Nephron (organoid): ENCODE measurements at regions not wholly inside any gene's neighbourhood (a gene's known extent, or its start where the extent isn't known, plus 50 kb on each side); places are given as distances from the start of the nearest gene placed in this dataset.

ENCODE experiments used
- H3K27ac Mint-ChIP-seq, 3 experiments: 2 replicates each; pipeline ENCODE4 v1.8.0; 2020; ENCODE audit warnings: mixed read lengths in 3 of 3, mild to moderate bottlenecking in 2 of 3, moderate library complexity in 1 of 3
- H3K27me3 Mint-ChIP-seq: 2 replicates; pipeline ENCODE4 v1.8.0; 2021; ENCODE audit warnings: low read depth, mild to moderate bottlenecking, moderate library complexity, mixed read lengths
- H3K36me3 Mint-ChIP-seq: 2 replicates; pipeline ENCODE4 v1.8.0; 2020; ENCODE audit warnings: low read depth, mixed read lengths
- H3K4me1 Mint-ChIP-seq: 2 replicates; pipeline ENCODE4 v1.8.0; 2020; ENCODE audit warnings: mixed read lengths
- H3K4me3 Mint-ChIP-seq, 3 experiments: 2 replicates each; pipeline ENCODE4 v1.8.0; 2020; ENCODE audit warnings: mild to moderate bottlenecking in 3 of 3, mixed read lengths in 3 of 3, moderate library complexity in 2 of 3
- H3K9me3 Mint-ChIP-seq: 2 replicates; pipeline ENCODE4 v1.8.0; 2020; ENCODE audit warnings: mixed read lengths
- TF ChIP-seq, protein P1 (sequence below), 3 experiments: fragments of 200-600 bp; sonication (generic); IDR thresholded peaks; one replicate each; pipeline ENCODE4 v1.5.0; 2021; ENCODE audit warnings: antibody characterized with exemption in 3 of 3; ENCODE audit not compliant: unreplicated experiment in 3 of 3

- no peaks in the 10 kb centered on the region for H3K27me3 Mint-ChIP-seq
- H3K4me3 Mint-ChIP-seq, result no peak overlapping the region
- H3K4me1 Mint-ChIP-seq, result peaks cover 51% of the 10 kb centered on the region
- peak overlapping the region; percentile 84 to 96 (median 86) for H3K27ac Mint-ChIP-seq
- TF ChIP-seq, protein P1, sequence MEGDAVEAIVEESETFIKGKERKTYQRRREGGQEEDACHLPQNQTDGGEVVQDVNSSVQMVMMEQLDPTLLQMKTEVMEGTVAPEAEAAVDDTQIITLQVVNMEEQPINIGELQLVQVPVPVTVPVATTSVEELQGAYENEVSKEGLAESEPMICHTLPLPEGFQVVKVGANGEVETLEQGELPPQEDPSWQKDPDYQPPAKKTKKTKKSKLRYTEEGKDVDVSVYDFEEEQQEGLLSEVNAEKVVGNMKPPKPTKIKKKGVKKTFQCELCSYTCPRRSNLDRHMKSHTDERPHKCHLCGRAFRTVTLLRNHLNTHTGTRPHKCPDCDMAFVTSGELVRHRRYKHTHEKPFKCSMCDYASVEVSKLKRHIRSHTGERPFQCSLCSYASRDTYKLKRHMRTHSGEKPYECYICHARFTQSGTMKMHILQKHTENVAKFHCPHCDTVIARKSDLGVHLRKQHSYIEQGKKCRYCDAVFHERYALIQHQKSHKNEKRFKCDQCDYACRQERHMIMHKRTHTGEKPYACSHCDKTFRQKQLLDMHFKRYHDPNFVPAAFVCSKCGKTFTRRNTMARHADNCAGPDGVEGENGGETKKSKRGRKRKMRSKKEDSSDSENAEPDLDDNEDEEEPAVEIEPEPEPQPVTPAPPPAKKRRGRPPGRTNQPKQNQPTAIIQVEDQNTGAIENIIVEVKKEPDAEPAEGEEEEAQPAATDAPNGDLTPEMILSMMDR (IDR thresholded peaks at IDR 0.05; ENCODE audit: unreplicated experiment in 3 of 3), result no peak
- peaks cover 4% of the 10 kb centered on the region for H3K9me3 Mint-ChIP-seq
- H3K36me3 Mint-ChIP-seq, result no peaks in the 10 kb centered on the region
These were observed 76.0 kb downstream of the PJA1 start for GRCh38 chrX:69089203-69089602.

DNA sequence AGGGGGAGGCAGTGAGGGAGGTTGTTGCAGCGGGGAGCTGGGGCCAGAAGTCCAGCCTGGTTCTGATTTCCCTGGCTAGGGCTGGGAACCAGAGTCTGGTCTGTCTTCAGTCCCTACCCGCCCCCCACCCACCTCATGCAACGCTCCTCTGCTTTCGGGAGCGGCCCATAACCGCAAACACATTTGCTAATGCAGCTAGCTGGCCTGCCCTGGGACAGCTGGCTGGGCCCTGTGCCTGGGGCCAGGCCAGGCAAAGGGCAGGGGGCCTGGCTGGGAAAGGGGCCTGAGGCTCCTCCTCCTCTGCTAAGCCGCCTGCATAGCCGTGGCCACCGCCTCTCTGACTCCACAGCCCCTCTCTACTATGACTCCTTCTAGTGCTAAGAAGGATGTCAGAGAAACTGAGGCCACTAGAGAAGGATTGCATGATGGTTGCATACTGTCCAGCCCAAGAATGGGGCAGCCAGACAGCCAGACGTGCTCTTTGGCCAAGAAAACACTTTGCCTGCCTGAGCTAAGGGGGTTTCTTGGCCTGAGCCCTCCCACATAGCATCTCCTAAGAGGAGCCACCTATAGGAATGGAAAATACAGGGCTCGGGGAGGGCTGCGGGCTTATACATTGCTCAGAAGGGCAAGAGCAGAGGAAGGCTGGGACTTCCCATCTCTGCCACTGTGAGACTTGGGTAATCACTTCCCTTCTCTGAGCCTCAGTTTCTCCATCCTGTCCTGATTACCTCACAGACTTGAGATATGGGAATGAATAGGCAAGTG is 76.9 kb downstream of the PJA1 start:
- Mint-ChIP-seq H3K27me3 (no peaks in the 10 kb centered on the region), H3K36me3 (no peaks in the 10 kb centered on the region), H3K4me1 (peaks cover 59% of the 10 kb centered on the region), H3K9me3 (peaks cover 4% of the 10 kb centered on the region), H3K27ac (peak overlapping the region; percentile 84 to 100 (median 96)), H3K4me3 (no peak overlapping the region)
- TF ChIP-seq, protein P1 (IDR thresholded peaks at IDR 0.05; ENCODE audit: unreplicated experiment in 3 of 3), result no peak

DNA sequence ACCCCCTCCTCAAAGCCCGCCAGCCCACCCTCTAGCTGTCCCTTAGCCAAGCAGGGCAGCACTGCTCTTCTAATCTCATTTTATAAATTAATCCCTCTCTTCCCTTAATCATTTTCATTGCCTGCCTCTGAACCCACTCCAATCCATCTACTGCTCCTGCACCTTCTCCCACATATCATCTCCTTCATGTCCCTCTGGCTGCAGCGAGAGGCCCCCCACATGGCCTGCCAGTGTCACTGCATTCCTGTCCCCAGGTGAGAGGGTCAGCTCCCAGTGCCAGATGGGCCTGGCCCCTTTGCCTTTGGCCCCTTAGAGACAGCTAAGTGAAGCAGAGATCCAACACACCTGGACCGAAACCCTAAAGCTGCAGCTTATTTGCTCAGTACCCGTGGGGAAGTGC is 79.4 kb downstream of the PJA1 start:
- peaks cover 4% of the 10 kb centered on the region for H3K9me3 Mint-ChIP-seq
- H3K27me3 Mint-ChIP-seq, result no peaks in the 10 kb centered on the region
- H3K4me3 Mint-ChIP-seq, result no peak overlapping the region
- H3K4me1 Mint-ChIP-seq, result peaks cover 70% of the 10 kb centered on the region
- no peaks in the 10 kb centered on the region for H3K36me3 Mint-ChIP-seq
- TF ChIP-seq, protein P1 (IDR thresholded peaks at IDR 0.05; ENCODE audit: unreplicated experiment in 3 of 3), result no peak
- peak overlapping the region; percentile 96 to 100 (median 98) for H3K27ac Mint-ChIP-seq

DNA sequence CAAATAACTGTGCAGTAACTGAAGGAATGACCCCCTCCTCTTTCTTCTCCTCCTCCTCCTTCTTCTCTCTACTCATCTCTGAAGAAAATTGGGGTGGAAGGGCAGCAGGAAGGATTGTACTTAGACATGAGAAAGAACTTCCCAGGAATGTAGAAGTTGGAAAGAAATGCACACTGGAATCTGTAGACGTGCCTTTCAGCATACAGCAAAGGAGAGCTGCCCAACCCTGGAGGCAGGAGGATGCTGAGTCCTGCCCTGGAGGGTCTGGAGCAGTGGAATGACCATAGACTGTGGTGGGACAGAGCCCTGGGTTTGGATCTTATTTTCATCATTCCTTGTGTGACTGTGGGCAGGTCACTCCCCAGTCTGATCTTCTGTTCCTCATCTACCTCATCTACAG is 80.1 kb downstream of the PJA1 start:
- peaks cover 70% of the 10 kb centered on the region for H3K4me1 Mint-ChIP-seq
- TF ChIP-seq, protein P1 (IDR thresholded peaks at IDR 0.05; ENCODE audit: unreplicated experiment in 3 of 3), result no peak
- no peak overlapping the region for H3K4me3 Mint-ChIP-seq
- no peaks in the 10 kb centered on the region for H3K36me3 Mint-ChIP-seq
- H3K9me3 Mint-ChIP-seq, result peaks cover 4% of the 10 kb centered on the region
- peak overlapping the region; percentile 96 to 100 (median 98) for H3K27ac Mint-ChIP-seq
- H3K27me3 Mint-ChIP-seq, result no peaks in the 10 kb centered on the region

GRCh38 chrX:69083801-69084200 is 81.5 kb downstream of the PJA1 start:
- Mint-ChIP-seq H3K9me3 (peaks cover 5% of the 10 kb centered on the region), H3K27me3 (no peaks in the 10 kb centered on the region), H3K4me3 (peak overlapping the region; percentile 29 to 66 (median 52)), H3K4me1 (peaks cover 78% of the 10 kb centered on the region), H3K27ac (peak overlapping the region; percentile 96 to 100 (median 98)), H3K36me3 (no peaks in the 10 kb centered on the region)
- TF ChIP-seq, protein P1 (IDR thresholded peaks at IDR 0.05; ENCODE audit: unreplicated experiment in 3 of 3), result no peak

GRCh38 chrX:69083361-69083760 is 81.9 kb downstream of the PJA1 start:
- Mint-ChIP-seq H3K27ac (peak overlapping the region; percentile 96 to 100 (median 98)), H3K4me3 (peak overlapping the region; percentile 29 to 66 (median 52)), H3K4me1 (peaks cover 76% of the 10 kb centered on the region), H3K36me3 (no peaks in the 10 kb centered on the region), H3K27me3 (no peaks in the 10 kb centered on the region), H3K9me3 (peaks cover 6% of the 10 kb centered on the region)
- TF ChIP-seq, protein P1 (IDR thresholded peaks at IDR 0.05; ENCODE audit: unreplicated experiment in 3 of 3), result no peak
